Esophagus squamous epithelium (tissue), 5 donors: ENCODE measurements at regions not wholly inside any gene's neighbourhood (a gene's known extent, or its start where the extent isn't known, plus 50 kb on each side); places are given as distances from the start of the nearest gene placed in this dataset.

Experiments used
- DNase-seq: peaks from one replicate; lab custom pipeline; 2025; lab: John Stamatoyannopoulos, UW
- H3K27ac ChIP-seq, 4 donors: fragments of 200-600 bp; sonication (generic); one replicate each; pipeline ENCODE4 v1.5.1; 2016 to 2019; ENCODE audit warnings: mild to moderate bottlenecking in 1 of 4
- H3K27me3 ChIP-seq, 4 donors: fragments of 200-600 bp; sonication (generic); 1 replicate in 3 of 4; 2 replicates in 1 of 4; pipeline versions ENCODE4 v1.5.1 to v1.6.0; 2017 to 2021; ENCODE audit warnings: antibody characterized with exemption in 1 of 4
- H3K36me3 ChIP-seq, 3 donors: fragments of 200-600 bp; sonication (generic); one replicate each; pipeline ENCODE4 v1.5.1; 2016 to 2019
- H3K4me1 ChIP-seq, 3 donors: fragments of 200-600 bp; sonication (generic); one replicate each; pipeline ENCODE4 v1.5.1; 2017 to 2019
- H3K4me3 ChIP-seq, 4 donors: fragments of 200-600 bp; sonication (generic); 1 replicate in 3 of 4; 2 replicates in 1 of 4; pipeline ENCODE4 v1.5.1; 2016 to 2019; ENCODE audit warnings: mild to moderate bottlenecking in 2 of 4, moderate library complexity in 1 of 4
- H3K9me3 ChIP-seq, 3 donors: fragments of 200-600 bp; sonication (generic); one replicate each; pipeline ENCODE4 v1.5.1; 2016 to 2019
- CTCF ChIP-seq, 6 experiments: fragments of 450-650 bp in 4 of 6; fragments of 200-600 bp in 2 of 6; sonication (generic) in 2 of 6; IDR thresholded peaks; one replicate each; pipeline ENCODE4 v1.5.1; 2016 to 2019; ENCODE audit warnings: antibody characterized with exemption in 6 of 6, mild to moderate bottlenecking in 4 of 6, moderate library complexity in 4 of 6
- POLR2A ChIP-seq, 4 donors: fragments of 450-650 bp; IDR thresholded peaks; one replicate each; pipeline ENCODE4 v1.6.1; 2017; ENCODE audit warnings: antibody characterized with exemption in 4 of 4, mild to moderate bottlenecking in 4 of 4, moderate library complexity in 3 of 4
- WGBS, 2 donors: methylation state at CpG; one replicate each; pipeline ENCODE4 v1.1.5; 2018; 5-methylcytosine and 5-hydroxymethylcytosine counted together
- intact Hi-C: fragments of 100-400 bp; cut with DNase I; formaldehyde crosslinking; loops from one replicate; pipeline ENCODE4 v1.15.0; 2022
- donor health status: DM: yes; HTN: yes; CAD: no.

GRCh38 chr3:87867001-87867400 lies 191.8 kb downstream of the CGGBP1 start:
- Histone ChIP-seq H3K27ac (no peak overlapping the region), H3K27me3 (no peaks in the 10 kb centered on the region), H3K36me3 (no peaks in the 10 kb centered on the region), H3K4me3 (no peak overlapping the region), H3K9me3 (no peaks in the 10 kb centered on the region), H3K4me1 (no peaks in the 10 kb centered on the region)
- intact Hi-C loops: no loop called here
- WGBS, 2 donors: 44 to 53% methylated on average over 2 of the region's 2 CpGs
- no peak for DNase-seq
- no peak for TF ChIP-seq POLR2A (IDR thresholded peaks at IDR 0.05)
- TF ChIP-seq CTCF (IDR thresholded peaks at IDR 0.05): no peak

GRCh38 chr3:87856126-87856525 lies 202.7 kb downstream of the CGGBP1 start:
- intact Hi-C loops: no loop called here
- WGBS, 2 donors: 43 to 58% methylated on average over 1 of the region's 1 CpG

GRCh38 chr3:87855616-87856015 lies 203.2 kb downstream of the CGGBP1 start:
- no peaks in the 10 kb centered on the region for H3K27me3 ChIP-seq
- TF ChIP-seq CTCF (IDR thresholded peaks at IDR 0.05) (no peak), POLR2A (IDR thresholded peaks at IDR 0.05) (no peak)
- no peak for DNase-seq
- H3K9me3 ChIP-seq: no peaks in the 10 kb centered on the region
- H3K27ac ChIP-seq: no peak overlapping the region
- intact Hi-C loops: no loop called here
- no peaks in the 10 kb centered on the region for H3K36me3 ChIP-seq
- H3K4me1 ChIP-seq: no peaks in the 10 kb centered on the region
- 42 to 46% methylated on average over 3 of the region's 3 CpGs for WGBS, 2 donors
- H3K4me3 ChIP-seq: no peak overlapping the region

More at GRCh38 chr3:87856126-87856525, 202.7 kb downstream of the CGGBP1 start:
- H3K36me3 ChIP-seq: no peaks in the 10 kb centered on the region
- H3K9me3 ChIP-seq: no peaks in the 10 kb centered on the region
- TF ChIP-seq POLR2A (IDR thresholded peaks at IDR 0.05) (no peak), CTCF (IDR thresholded peaks at IDR 0.05) (no peak)
- no peak for DNase-seq
- no peak overlapping the region for H3K4me3 ChIP-seq
- no peaks in the 10 kb centered on the region for H3K27me3 ChIP-seq
- H3K4me1 ChIP-seq: no peaks in the 10 kb centered on the region
- no peak overlapping the region for H3K27ac ChIP-seq

- Histone ChIP-seq H3K4me1 (no peaks in the 10 kb centered on the region), H3K27me3 (no peaks in the 10 kb centered on the region), H3K9me3 (no peaks in the 10 kb centered on the region), H3K36me3 (no peaks in the 10 kb centered on the region), H3K27ac (no peak overlapping the region), H3K4me3 (no peak overlapping the region)
- 63 to 88% methylated on average over 1 of the region's 1 CpG for WGBS, 2 donors
- intact Hi-C loops: no loop called here
- no peak for DNase-seq
- TF ChIP-seq CTCF (IDR thresholded peaks at IDR 0.05): no peak
- no peak for TF ChIP-seq POLR2A (IDR thresholded peaks at IDR 0.05)
Observed at GRCh38 chr3:87855211-87855610, 203.6 kb downstream of the CGGBP1 start.

GRCh38 chr3:87848003-87848402 lies 210.8 kb downstream of the CGGBP1 start:
- WGBS, 2 donors: 60 to 66% methylated on average over 2 of the region's 2 CpGs
- Histone ChIP-seq H3K4me3 (no peak overlapping the region), H3K27me3 (no peaks in the 10 kb centered on the region), H3K36me3 (no peaks in the 10 kb centered on the region), H3K4me1 (no peaks in the 10 kb centered on the region), H3K9me3 (no peaks in the 10 kb centered on the region), H3K27ac (no peak overlapping the region)
- no peak for TF ChIP-seq POLR2A (IDR thresholded peaks at IDR 0.05)
- no peak for TF ChIP-seq CTCF (IDR thresholded peaks at IDR 0.05)
- no peak for DNase-seq
- intact Hi-C loops: no loop called here
